Fibroblast of skin of back (primary cell): ENCODE measurements at regions not wholly inside any gene's neighbourhood (a gene's known extent, or its start where the extent isn't known, plus 50 kb on each side); places are given as distances from the start of the nearest gene placed in this dataset.
"Not testable (repeated sequence)": the region's sequence is repeated elsewhere in the genome, so short reads cannot be mapped to it uniquely, and the experiment has no call there.

ENCODE experiments used
- DNase-seq: peaks from one replicate; pipeline ENCODE4 v3.0.0-alpha.2; 2013

DNA sequence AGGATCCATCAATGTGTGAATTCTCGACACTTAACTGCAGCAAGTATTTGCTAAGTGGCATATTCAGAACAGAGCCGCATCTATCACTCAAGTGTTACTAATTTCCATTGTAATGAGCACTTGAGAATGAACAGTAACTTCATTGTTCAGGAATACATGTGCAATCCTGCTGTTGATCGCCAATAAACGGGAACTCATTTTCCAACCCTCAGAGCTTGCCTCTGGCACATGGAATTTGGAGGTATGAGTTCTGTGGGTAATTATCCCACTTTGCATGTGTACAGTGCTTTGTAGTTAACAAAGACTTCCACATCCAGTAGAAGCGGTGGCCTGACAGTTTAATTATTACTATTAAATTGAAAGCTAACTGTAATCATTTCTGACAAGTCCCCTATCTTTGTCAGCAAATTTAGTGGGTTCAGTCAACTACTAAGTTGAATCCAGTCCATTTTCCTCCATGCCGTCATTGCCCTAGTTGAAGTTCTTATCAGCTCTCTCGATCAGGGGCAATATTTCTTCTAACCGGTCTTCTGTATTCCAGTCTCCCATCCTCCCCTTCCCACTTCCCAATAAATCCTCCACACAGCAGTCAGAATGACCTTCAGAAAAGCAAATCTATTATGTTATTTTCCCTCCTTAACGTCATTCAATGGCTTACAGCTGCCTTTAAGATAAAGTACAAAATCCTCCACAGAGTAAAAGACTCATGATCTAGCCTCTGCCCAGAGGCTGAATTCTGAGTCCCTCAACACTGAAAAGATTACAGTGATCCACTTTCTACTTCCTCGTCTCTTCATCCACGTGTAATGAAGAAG is 62.4 kb upstream of the GBA3 start:
- DNase-seq = not testable (repeated sequence)

DNA sequence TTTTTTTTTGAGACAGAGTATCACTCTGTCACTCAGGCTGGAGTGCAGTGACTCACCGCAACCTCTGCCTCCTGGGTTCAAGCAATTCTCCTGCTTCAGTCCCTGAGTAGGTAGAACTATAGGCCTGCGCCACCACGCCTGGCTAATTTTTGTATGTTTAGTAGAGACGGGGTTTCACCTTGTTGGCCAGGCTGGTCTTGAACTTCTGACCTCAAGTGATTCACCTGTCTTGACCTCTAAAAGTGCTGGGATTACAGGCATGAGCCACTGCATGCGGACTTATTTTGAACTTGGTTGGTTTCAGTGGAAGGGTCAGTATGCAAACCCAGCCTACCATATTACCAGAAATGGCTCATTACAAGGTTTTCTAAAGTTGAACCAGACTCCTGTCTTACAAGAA is 61.6 kb upstream of the GBA3 start:
- DNase-seq = not testable (repeated sequence)

DNA sequence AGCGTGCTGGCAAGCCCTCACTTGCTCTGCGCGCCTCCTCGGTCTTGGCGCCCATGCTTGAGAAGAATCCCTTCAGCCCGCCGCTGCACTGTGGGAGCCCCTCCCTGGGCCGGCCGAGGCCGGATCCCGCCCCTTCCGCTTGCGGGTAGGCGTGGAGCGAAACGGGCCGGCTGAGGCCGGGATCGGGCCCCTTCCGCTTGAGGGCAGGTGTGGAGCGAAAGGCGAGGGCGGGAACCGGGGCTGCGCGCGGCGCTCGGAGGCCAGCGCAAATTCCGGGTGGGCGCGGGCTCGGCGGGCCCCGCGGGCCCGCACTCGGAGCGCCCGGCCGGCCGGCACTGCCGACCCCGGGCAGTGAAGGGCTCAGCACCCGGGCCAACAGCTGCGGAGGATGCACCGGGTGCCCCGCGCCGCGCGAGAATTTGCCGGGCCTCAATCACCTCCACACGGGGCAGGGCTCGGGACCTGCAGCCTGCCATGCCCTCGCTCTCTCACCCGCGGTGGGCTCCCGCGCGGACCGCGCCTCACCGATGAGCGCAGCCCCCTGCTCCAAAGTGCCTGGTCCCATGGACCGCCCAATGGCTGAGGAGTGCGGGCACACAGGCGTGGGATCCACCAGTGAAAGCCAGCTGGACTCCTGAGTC is 58.1 kb upstream of the GBA3 start:
- DNase-seq = no peak

DNA sequence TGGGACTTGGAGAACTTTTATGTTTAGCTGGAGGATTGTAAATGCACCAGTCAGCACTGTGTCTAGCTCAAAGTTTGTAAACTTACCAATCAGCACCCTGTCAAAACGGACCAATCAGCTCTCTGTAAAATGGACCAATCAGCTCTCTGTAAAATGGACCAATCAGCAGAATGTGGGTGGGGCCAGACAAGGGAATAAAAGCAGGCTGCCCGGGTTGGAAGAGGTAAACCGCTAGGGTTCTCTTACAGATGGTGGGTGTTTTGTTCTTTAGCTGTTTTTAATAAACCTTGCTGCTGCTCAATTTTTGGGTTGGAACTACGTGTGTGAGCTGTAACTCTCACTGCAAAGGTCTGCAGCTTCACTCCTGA is 57.6 kb upstream of the GBA3 start:
- DNase-seq = not testable (repeated sequence)

DNA sequence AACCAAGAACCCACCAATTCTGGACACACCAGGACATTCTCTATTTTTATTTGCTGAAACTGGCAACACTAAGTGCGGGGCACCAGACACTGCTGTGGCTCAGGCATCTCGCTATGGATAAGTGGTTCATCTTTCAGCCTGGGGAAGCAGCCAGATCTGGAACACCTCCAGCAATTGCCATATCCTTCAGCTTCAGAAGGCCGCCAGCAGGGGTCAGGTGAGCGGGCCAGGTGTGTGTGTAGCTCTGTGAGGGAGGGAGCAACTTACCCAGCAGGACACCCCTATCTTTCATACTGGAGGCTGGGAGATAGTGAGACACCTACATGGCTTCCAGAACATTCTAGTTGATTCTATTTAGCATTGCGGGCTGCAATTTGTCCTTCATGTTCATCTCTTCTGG is 57.0 kb upstream of the GBA3 start:
- no peak for DNase-seq

DNA sequence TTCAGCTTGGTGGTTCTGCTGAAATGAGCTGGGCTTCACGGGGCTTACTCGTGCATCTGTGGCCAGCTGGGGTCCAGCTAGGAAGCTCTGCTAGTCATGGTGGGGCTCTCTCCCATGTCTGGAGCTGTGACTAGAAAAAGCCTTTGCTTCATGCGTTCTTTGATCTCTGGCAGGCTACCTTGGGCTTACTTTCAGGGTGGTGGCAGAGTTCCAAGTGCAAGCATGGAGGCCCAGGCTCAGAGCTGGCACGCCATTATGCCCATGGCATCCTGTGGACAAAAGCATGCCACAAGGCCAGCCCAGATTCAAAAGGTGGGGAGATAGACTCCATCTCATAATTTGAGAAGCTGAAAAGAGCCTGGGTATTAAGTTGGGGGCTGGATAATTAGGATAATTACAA is 55.4 kb upstream of the GBA3 start:
- no peak for DNase-seq
